Nucleus accumbens (tissue), 56 donors: ENCODE measurements at regions not wholly inside any gene's neighbourhood (a gene's known extent, or its start where the extent isn't known, plus 50 kb on each side); places are given as distances from the start of the nearest gene placed in this dataset.
"Not testable (repeated sequence)": the region's sequence is repeated elsewhere in the genome, so short reads cannot be mapped to it uniquely, and the experiment has no call there.

Source experiments
- DNase-seq, 56 donors: peaks; one replicate each; lab custom pipeline; 2025; lab: John Stamatoyannopoulos, UW

GRCh38 chr20:54793291-54793992 lies 318.0 kb downstream of the DOK5 start:
- no peak for DNase-seq

- DNase-seq, result no peak
These were observed 317.3 kb downstream of the DOK5 start for GRCh38 chr20:54792688-54793087.

- not testable (repeated sequence) for DNase-seq
These were observed 312.9 kb downstream of the DOK5 start for GRCh38 chr20:54788260-54788659.

- not testable (repeated sequence) for DNase-seq
These were observed 307.4 kb downstream of the DOK5 start for GRCh38 chr20:54782758-54783157.

GRCh38 chr20:54774426-54774825 lies 299.0 kb downstream of the DOK5 start:
- no peak for DNase-seq

- no peak for DNase-seq
These were observed 298.2 kb downstream of the DOK5 start for GRCh38 chr20:54773643-54774000.

GRCh38 chr20:54772893-54773642 lies 297.7 kb downstream of the DOK5 start:
- DNase-seq, result no peak

GRCh38 chr20:54766483-54766882 lies 291.1 kb downstream of the DOK5 start:
- no peak for DNase-seq

- DNase-seq, result no peak
These were observed 288.0 kb downstream of the DOK5 start for GRCh38 chr20:54763366-54763765.

- no peak for DNase-seq
These were observed 284.2 kb downstream of the DOK5 start for GRCh38 chr20:54759589-54759988.

GRCh38 chr20:54746796-54747195 lies 271.4 kb downstream of the DOK5 start:
- DNase-seq, result peak in 5 of 56 donors; percentile 0 to 9 (median 1)

- DNase-seq, result no peak
These were observed 270.4 kb downstream of the DOK5 start for GRCh38 chr20:54745780-54746179.

- no peak for DNase-seq
These were observed 268.7 kb downstream of the DOK5 start for GRCh38 chr20:54744097-54744496.

GRCh38 chr20:54742193-54742592 lies 266.8 kb downstream of the DOK5 start:
- DNase-seq, result no peak

GRCh38 chr20:54736421-54736820 lies 261.0 kb downstream of the DOK5 start:
- no peak for DNase-seq

GRCh38 chr20:54733687-54734086 lies 258.3 kb downstream of the DOK5 start:
- DNase-seq, result no peak

GRCh38 chr20:54727490-54727889 lies 252.1 kb downstream of the DOK5 start:
- no peak for DNase-seq

GRCh38 chr20:54726687-54727300 lies 251.4 kb downstream of the DOK5 start:
- DNase-seq, result no peak

GRCh38 chr20:54725266-54725665 lies 249.9 kb downstream of the DOK5 start:
- DNase-seq, result not testable (repeated sequence)

- no peak for DNase-seq
These were observed 248.3 kb downstream of the DOK5 start for GRCh38 chr20:54723723-54724122.

- DNase-seq, result no peak
These were observed 242.6 kb downstream of the DOK5 start for GRCh38 chr20:54717983-54718382.

- DNase-seq, result no peak
These were observed 241.4 kb downstream of the DOK5 start for GRCh38 chr20:54716790-54717189.
